Lower leg skin (tissue), 4 donors: ENCODE measurements at regions not wholly inside any gene's neighbourhood (a gene's known extent, or its start where the extent isn't known, plus 50 kb on each side); places are given as distances from the start of the nearest gene placed in this dataset.

Experiments
- DNase-seq, 2 donors: peaks; one replicate each; pipeline ENCODE4 v3.0.0-alpha.2; 2019; ENCODE audit warnings: low spot score in 2 of 2
- H3K4me3 ChIP-seq: fragments of 200-600 bp; sonication (generic); 2 replicates; pipeline ENCODE4 v1.5.1; 2017; ENCODE audit warnings: mild to moderate bottlenecking, low read depth; ENCODE audit not compliant: poor library complexity, severe bottlenecking
- CTCF ChIP-seq, 3 donors: fragments of 450-650 bp; IDR thresholded peaks; one replicate each; pipeline ENCODE4 v1.5.1; 2016; ENCODE audit warnings: antibody characterized with exemption in 3 of 3, mild to moderate bottlenecking in 3 of 3, moderate library complexity in 2 of 3
- POLR2A ChIP-seq, 2 donors: fragments of 450-650 bp; IDR thresholded peaks; one replicate each; pipeline ENCODE4 v1.6.1; 2016 to 2017; ENCODE audit warnings: antibody characterized with exemption in 2 of 2, mild to moderate bottlenecking in 1 of 2, moderate library complexity in 1 of 2
- WGBS, 2 donors: methylation state at CpG; one replicate each; pipeline ENCODE4 v1.1.5; 2018; 5-methylcytosine and 5-hydroxymethylcytosine counted together
- intact Hi-C: fragments of 100-400 bp; cut with DNase I; formaldehyde crosslinking; loops from one replicate; pipeline ENCODE4 v1.15.0; 2023; ENCODE audit warnings: low total_unique reads

GRCh38 chr12:98351784-98352183, 163.6 kb upstream of the TMPO start:
- no peak for DNase-seq
- no peak overlapping the region for H3K4me3 ChIP-seq
- no peak for TF ChIP-seq CTCF (IDR thresholded peaks at IDR 0.05)
- TF ChIP-seq POLR2A (IDR thresholded peaks at IDR 0.05), result no peak
- 68 to 74% methylated on average over 3 of the region's 3 CpGs for WGBS, 2 donors
- intact Hi-C loops, result no loop called here

GRCh38 chr12:98352218-98352811, 163.1 kb upstream of the TMPO start:
- intact Hi-C loops, result no loop called here
- no peak for TF ChIP-seq CTCF (IDR thresholded peaks at IDR 0.05)
- TF ChIP-seq POLR2A (IDR thresholded peaks at IDR 0.05), result no peak
- 61 to 73% methylated on average over 4 of the region's 4 CpGs for WGBS, 2 donors

GRCh38 chr12:98352835-98353234, 162.6 kb upstream of the TMPO start:
- intact Hi-C loops, result no loop called here
- no peak for TF ChIP-seq POLR2A (IDR thresholded peaks at IDR 0.05)
- TF ChIP-seq CTCF (IDR thresholded peaks at IDR 0.05), result no peak
- no peak overlapping the region for H3K4me3 ChIP-seq
- no peak for DNase-seq
- 51 to 57% methylated on average over 3 of the region's 3 CpGs for WGBS, 2 donors

More at GRCh38 chr12:98352218-98352811, 163.1 kb upstream of the TMPO start:
- DNase-seq, result no peak
- H3K4me3 ChIP-seq, result no peak overlapping the region

- TF ChIP-seq POLR2A (IDR thresholded peaks at IDR 0.05), result no peak
- TF ChIP-seq CTCF (IDR thresholded peaks at IDR 0.05), result no peak
- DNase-seq, result no peak
- 40 to 51% methylated on average over 2 of the region's 2 CpGs for WGBS, 2 donors
- no peak overlapping the region for H3K4me3 ChIP-seq
- intact Hi-C loops, result no loop called here
Observed at GRCh38 chr12:98354520-98355035, 160.8 kb upstream of the TMPO start.

- TF ChIP-seq CTCF (IDR thresholded peaks at IDR 0.05) (no peak), POLR2A (IDR thresholded peaks at IDR 0.05) (no peak)
- no peak overlapping the region for H3K4me3 ChIP-seq
- DNase-seq, result no peak
- 21 to 45% methylated on average over 1 of the region's 1 CpG for WGBS, 2 donors
- intact Hi-C loops, result no loop called here
Observed at GRCh38 chr12:98355322-98355721, 160.1 kb upstream of the TMPO start.

GRCh38 chr12:98355933-98356332, 159.5 kb upstream of the TMPO start:
- intact Hi-C loops, result no loop called here
- H3K4me3 ChIP-seq, result no peak overlapping the region
- 80 to 88% methylated on average over 4 of the region's 4 CpGs for WGBS, 2 donors
- TF ChIP-seq POLR2A (IDR thresholded peaks at IDR 0.05) (no peak), CTCF (IDR thresholded peaks at IDR 0.05) (no peak)
- DNase-seq, result no peak
